ENCODE measurements at regions not wholly inside any gene's neighbourhood (a gene's known extent, or its start where the extent isn't known, plus 50 kb on each side); places are given as distances from the start of the nearest gene placed in this dataset.
"Not testable (repeated sequence)": the region's sequence is repeated elsewhere in the genome, so short reads cannot be mapped to it uniquely, and the experiment has no call there.

GRCh38 chr4:77366876-77367275, 209.9 kb downstream of the CCNG2 start:
- DNase-seq (ENCODE audit: low read depth in 3 of 3), result not testable (repeated sequence)

GRCh38 chr4:77367638-77368037, 210.6 kb downstream of the CCNG2 start:
- no peak for DNase-seq (ENCODE audit: low read depth in 3 of 3)

GRCh38 chr4:77372375-77372774, 215.4 kb downstream of the CCNG2 start:
- DNase-seq (ENCODE audit: low read depth in 3 of 3), result no peak

GRCh38 chr4:77375866-77376607, 219.0 kb downstream of the CCNG2 start:
- no peak for DNase-seq (ENCODE audit: low read depth in 3 of 3)

- no peak for DNase-seq (ENCODE audit: low read depth in 3 of 3)
Measured at GRCh38 chr4:77376788-77377460, 219.9 kb downstream of the CCNG2 start.

- DNase-seq (ENCODE audit: low read depth in 3 of 3), result no peak
Measured at GRCh38 chr4:77384094-77384493, 221.5 kb upstream of the CXCL13 start.

GRCh38 chr4:77385124-77385969, 220.3 kb upstream of the CXCL13 start:
- peak; percentile 20 to 47 (median 39) for DNase-seq (ENCODE audit: low read depth in 3 of 3)

GRCh38 chr4:77393996-77394395, 211.6 kb upstream of the CXCL13 start:
- DNase-seq (ENCODE audit: low read depth in 3 of 3), result no peak

- no peak for DNase-seq (ENCODE audit: low read depth in 3 of 3)
Measured at GRCh38 chr4:77395481-77395880, 210.1 kb upstream of the CXCL13 start.

- DNase-seq (ENCODE audit: low read depth in 3 of 3), result no peak
Measured at GRCh38 chr4:77398256-77398655, 207.4 kb upstream of the CXCL13 start.

GRCh38 chr4:77399831-77400230, 205.8 kb upstream of the CXCL13 start:
- DNase-seq (ENCODE audit: low read depth in 3 of 3), result no peak

- no peak for DNase-seq (ENCODE audit: low read depth in 3 of 3)
Measured at GRCh38 chr4:77413766-77414165, 191.9 kb upstream of the CXCL13 start.

GRCh38 chr4:77415689-77416088, 189.9 kb upstream of the CXCL13 start:
- DNase-seq (ENCODE audit: low read depth in 3 of 3), result no peak

- no peak for DNase-seq (ENCODE audit: low read depth in 3 of 3)
Measured at GRCh38 chr4:77418333-77418732, 187.3 kb upstream of the CXCL13 start.

GRCh38 chr4:77430847-77431246, 174.8 kb upstream of the CXCL13 start:
- DNase-seq (ENCODE audit: low read depth in 3 of 3), result no peak

- no peak for DNase-seq (ENCODE audit: low read depth in 3 of 3)
Measured at GRCh38 chr4:77431546-77431945, 174.1 kb upstream of the CXCL13 start.

GRCh38 chr4:77432717-77433417, 172.8 kb upstream of the CXCL13 start:
- DNase-seq (ENCODE audit: low read depth in 3 of 3), result no peak

GRCh38 chr4:77433418-77433733, 172.2 kb upstream of the CXCL13 start:
- DNase-seq (ENCODE audit: low read depth in 3 of 3), result no peak

GRCh38 chr4:77434299-77435092, 171.1 kb upstream of the CXCL13 start:
- no peak for DNase-seq (ENCODE audit: low read depth in 3 of 3)

- no peak for DNase-seq (ENCODE audit: low read depth in 3 of 3)
Measured at GRCh38 chr4:77437079-77437478, 168.5 kb upstream of the CXCL13 start.

GRCh38 chr4:77438549-77438948, 167.1 kb upstream of the CXCL13 start:
- no peak for DNase-seq (ENCODE audit: low read depth in 3 of 3)

Measured in stimulated activated CD4-positive, alpha-beta T cell treated with anti-CD3 and anti-CD28 coated beads, TNF-alpha, amount 100 ng/mL, for 24 hours (primary cell).